Gastroesophageal sphincter (tissue), 3 donors: ENCODE measurements at regions not wholly inside any gene's neighbourhood (a gene's known extent, or its start where the extent isn't known, plus 50 kb on each side); places are given as distances from the start of the nearest gene placed in this dataset.

Source experiments
- CTCF ChIP-seq, 4 experiments: fragments of 200-600 bp in 2 of 4; fragments of 450-650 bp in 2 of 4; sonication (generic) in 1 of 4; IDR thresholded peaks; one replicate each; pipeline ENCODE4 v1.5.1; 2017 to 2019; ENCODE audit warnings: antibody characterized with exemption in 4 of 4, mild to moderate bottlenecking in 2 of 4, moderate library complexity in 2 of 4
- POLR2A ChIP-seq, 2 donors: fragments of 450-650 bp; IDR thresholded peaks; one replicate each; pipeline ENCODE4 v1.6.1; 2017; ENCODE audit warnings: antibody characterized with exemption in 2 of 2, mild to moderate bottlenecking in 2 of 2, moderate library complexity in 1 of 2

GRCh38 chr20:56871691-56872090, 242.6 kb downstream of the TFAP2C start:
- TF ChIP-seq POLR2A (IDR thresholded peaks at IDR 0.05): no peak
- no peak for TF ChIP-seq CTCF (IDR thresholded peaks at IDR 0.05)
